HG03575 (cell line): ENCODE measurements at regions not wholly inside any gene's neighbourhood (a gene's known extent, or its start where the extent isn't known, plus 50 kb on each side); places are given as distances from the start of the nearest gene placed in this dataset.
"Not testable (repeated sequence)": the region's sequence is repeated elsewhere in the genome, so short reads cannot be mapped to it uniquely, and the experiment has no call there.

Source experiments
- ATAC-seq: cut with Tn5 transposase; IDR thresholded peaks from one replicate; pipeline ENCODE4 v1.9.1; 2021; ENCODE audit not compliant: unreplicated experiment, insufficient number of reproducible peaks, low FRiP score; ENCODE audit errors: extremely low read depth

DNA sequence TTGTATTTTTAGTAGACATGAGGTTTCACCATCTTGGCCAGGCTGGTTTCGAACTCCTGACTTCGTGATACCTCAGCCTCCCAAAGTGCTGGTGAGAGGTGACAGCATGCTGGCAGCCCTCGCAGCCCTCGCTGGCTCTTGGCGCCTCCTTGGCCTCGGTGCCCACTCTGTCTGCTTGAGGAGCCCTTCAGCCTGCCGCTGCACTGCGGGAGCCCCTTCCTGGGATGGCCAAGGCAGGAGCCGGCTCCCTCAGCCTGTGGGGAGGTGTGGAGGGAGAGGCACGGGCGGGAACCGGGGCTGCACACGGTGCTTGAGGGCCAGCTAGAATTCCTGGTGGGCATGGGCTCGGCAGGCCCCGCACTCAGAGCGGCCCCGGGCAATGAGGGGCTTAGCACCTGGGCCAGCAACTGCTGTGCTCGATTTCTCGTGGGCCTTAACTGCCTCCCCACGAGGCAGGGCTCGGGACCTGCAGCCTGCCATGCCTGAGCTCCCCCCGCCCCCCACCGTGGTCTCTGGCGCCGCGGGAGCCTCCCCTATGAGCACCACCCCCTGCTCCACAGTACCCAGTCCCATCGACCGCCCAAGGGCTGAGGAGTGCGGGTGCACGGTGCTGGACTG is 96.5 kb upstream of the RHOBTB1 start:
- ATAC-seq = no peak

DNA sequence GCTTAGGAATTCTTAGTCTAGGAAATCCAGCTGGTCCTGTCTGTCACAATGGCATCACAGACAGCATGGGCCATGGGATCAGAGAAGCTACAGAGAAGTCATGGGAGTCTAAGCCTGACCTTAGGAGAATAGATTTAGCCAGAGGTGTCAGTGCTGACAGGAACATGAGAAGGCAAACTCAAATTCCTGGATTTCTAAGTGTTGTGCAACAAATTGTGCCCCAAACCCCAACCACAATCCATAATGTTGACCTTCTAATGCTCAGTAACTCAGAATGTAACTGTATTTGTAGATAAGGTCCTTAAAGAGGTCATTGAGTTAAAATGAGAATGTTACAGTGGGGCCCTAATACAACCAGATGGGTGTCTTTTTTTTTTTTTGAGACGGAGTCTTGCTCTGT is 95.9 kb upstream of the RHOBTB1 start:
- no peak for ATAC-seq

- ATAC-seq = not testable (repeated sequence)
These were observed 93.4 kb upstream of the RHOBTB1 start for GRCh38 chr10:61037261-61037830.

- not testable (repeated sequence) for ATAC-seq
These were observed 92.2 kb upstream of the RHOBTB1 start for GRCh38 chr10:61036148-61036547.

- no peak for ATAC-seq
These were observed 87.4 kb upstream of the RHOBTB1 start for GRCh38 chr10:61031341-61031740.

- no peak for ATAC-seq
These were observed 85.4 kb upstream of the RHOBTB1 start for GRCh38 chr10:61029411-61029810.

DNA sequence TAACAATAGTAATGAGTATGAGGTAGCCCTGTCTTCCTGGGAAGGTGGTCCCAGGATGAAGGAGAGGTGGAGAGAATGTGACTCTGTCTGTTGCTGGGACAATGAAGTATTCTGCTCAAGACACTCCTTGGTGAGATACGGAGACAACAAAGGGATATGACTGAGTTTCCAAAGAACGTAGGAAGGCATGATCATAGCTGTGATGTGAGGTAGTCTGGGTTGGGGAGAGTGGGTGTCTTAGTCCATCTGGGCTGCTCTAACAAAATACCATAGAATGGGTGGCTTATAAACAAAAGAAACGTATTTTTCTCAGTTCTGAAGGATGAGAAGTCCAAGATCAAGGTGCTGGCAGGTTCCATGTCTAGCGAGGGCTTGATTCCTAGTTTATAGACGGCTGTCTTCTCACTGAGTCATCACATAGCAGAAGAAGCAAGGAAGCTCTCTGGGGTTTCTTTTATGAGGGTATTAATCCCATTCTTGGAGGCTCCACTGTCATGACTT is 84.9 kb upstream of the RHOBTB1 start:
- no peak for ATAC-seq

DNA sequence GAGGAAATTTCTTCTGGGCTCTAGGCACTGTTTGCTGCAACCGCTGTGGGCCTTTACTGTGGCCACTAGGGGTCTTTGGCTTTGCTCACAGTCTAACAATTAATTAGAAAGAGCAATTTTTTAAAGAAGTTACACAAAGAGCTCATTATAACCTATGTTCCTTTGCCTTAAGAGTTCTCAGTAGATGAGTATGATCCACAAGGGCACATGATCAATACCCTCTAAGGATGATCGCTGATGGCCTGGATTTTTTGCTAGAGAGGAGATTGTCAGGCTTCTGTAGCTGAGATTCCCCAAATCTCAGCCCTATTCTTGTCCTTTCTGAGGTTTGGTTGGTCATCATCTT is 80.8 kb upstream of the RHOBTB1 start:
- ATAC-seq = no peak

DNA sequence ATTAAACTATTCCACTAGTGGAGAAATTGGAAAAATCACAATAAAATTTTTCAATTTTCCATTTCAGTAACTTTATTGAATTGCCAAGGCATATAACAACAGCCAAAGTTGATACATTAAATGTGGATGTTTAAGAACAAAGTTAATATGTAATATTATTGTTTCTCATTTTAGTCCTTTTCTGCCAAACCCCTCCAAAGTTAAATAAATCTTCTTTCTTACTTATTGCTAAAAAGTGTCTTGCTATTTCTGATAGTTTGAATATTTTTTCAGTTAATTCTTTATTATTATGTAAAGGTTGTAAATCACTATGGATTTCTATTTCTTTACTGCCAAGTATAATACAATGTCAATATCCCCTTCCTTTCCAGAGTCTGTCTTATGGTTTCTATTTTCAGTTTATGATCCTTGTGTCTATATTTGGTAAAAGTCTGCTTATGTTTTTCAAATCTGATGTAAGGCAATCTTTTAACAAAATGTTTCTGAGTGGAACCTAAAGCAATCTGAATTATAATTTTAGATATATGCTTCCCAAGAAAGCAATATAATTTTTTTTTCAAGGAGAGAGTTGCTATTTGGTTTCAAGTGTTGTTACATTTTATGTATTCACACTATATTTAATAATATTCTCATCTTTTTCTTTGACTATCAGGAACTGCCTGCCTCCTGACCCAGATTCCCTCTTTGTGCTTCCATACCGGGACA is 80.3 kb upstream of the RHOBTB1 start:
- no peak for ATAC-seq

- no peak for ATAC-seq
These were observed 79.1 kb upstream of the RHOBTB1 start for GRCh38 chr10:61023053-61023452.

GRCh38 chr10:61021926-61022325 is 77.9 kb upstream of the RHOBTB1 start:
- no peak for ATAC-seq

- no peak for ATAC-seq
These were observed 76.6 kb upstream of the RHOBTB1 start for GRCh38 chr10:61020420-61021158.

- ATAC-seq = no peak
These were observed 74.2 kb upstream of the RHOBTB1 start for GRCh38 chr10:61018146-61018545.

- no peak for ATAC-seq
These were observed 72.6 kb upstream of the RHOBTB1 start for GRCh38 chr10:61016630-61017029.

GRCh38 chr10:61016007-61016406 is 72.0 kb upstream of the RHOBTB1 start:
- ATAC-seq = no peak

- ATAC-seq = no peak
These were observed 66.9 kb upstream of the RHOBTB1 start for GRCh38 chr10:61010863-61011262.

- ATAC-seq = not testable (repeated sequence)
These were observed 59.1 kb upstream of the RHOBTB1 start for GRCh38 chr10:61003069-61003468.

DNA sequence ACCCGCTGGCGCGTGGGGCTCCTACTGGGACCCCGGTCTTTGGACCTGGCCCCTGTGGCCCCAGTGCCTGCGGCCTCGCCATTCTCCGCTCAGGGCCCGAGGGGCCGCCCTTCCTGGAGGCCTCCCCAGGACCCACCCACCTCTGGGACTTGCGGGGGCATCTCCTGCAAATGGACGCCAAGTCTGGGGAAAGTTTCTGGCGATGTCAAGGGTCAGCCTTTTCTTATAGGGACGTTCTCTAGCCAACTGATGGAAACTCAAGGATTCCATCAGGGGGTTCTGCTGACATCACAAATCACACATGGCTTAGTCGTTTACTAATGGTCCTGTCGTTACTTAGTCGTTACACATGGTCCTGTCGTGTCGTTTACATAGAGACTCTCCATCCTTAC is 57.7 kb upstream of the RHOBTB1 start:
- no peak for ATAC-seq

- ATAC-seq = no peak
These were observed 57.1 kb upstream of the RHOBTB1 start for GRCh38 chr10:61000769-61001730.
